ENCODE measurements at regions not wholly inside any gene's neighbourhood (a gene's known extent, or its start where the extent isn't known, plus 50 kb on each side); places are given as distances from the start of the nearest gene placed in this dataset.

DNA sequence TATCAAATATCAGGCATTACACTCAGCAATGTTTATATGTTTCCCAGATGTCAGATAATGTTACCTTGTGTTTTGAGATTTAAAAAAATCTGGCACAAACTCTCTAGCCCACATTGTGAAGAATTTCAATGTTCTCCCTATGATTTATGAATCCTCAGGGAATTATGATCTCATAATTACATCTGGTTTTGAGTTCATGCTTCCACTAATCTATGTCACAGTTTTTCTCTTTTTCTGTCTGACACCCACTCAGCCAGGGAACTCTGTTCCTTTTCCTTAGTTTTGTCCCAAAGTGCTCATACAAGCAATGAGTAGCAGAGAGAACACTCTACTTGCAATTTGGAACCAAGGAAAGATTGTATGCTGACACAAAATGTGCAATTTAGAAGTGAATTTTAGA is 212.1 kb upstream of the POF1B start (continued):
- TF ChIP-seq KLF7 (tag by site-specific recombination; IDR thresholded peaks at IDR 0.05; ENCODE audit: borderline replicate concordance), result no peak
- no peak for TF ChIP-seq ZNF48 (tag by site-specific recombination; IDR thresholded peaks at IDR 0.05)
- TF ChIP-seq ZNF548 (tag by site-specific recombination; IDR thresholded peaks at IDR 0.05), result no peak
- TF ChIP-seq ZNF133 (tag by site-specific recombination; IDR thresholded peaks at IDR 0.05), result no peak

DNA sequence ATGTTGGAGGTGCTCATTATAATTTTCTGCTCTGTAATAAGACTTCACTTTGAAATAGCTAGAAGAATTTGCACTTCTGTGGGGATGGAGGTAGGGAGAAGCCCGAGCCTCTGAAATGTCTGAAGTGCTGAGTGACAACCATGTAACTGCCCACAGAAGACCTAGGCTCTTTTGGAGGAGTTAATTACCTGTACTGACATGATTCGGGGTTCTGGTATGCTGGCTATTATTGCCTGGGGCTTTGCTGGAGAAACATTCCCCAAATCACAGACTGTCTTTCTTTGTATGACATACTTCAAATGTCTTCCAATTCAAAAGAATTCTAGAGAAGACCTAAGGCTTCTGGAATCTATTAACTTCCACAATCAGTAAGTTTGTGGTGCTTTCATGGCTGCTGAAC is 211.2 kb upstream of the POF1B start:
- no peak overlapping the region for H3K27ac ChIP-seq (ENCODE audit: extremely low read depth, low read depth, low read length)
- H3K4me1 ChIP-seq (ENCODE audit: control insufficient read depth, insufficient read depth, low read length), result no peaks in the 10 kb centered on the region
- POLR2A ChIA-PET, result no interaction called here
- no peaks in the 10 kb centered on the region for H3K36me3 ChIP-seq (ENCODE audit: control insufficient read depth in 2 of 2, insufficient read depth in 1 of 2, low read length in 2 of 2)
- no peaks in the 10 kb centered on the region; the same call in 1 of the 2 replicates for H3K9me3 ChIP-seq (ENCODE audit: control insufficient read depth, insufficient read depth, low read depth, low read length)
- no peak overlapping the region for H3K4me3 ChIP-seq (ENCODE audit: low read depth, low read length)
- CTCF ChIA-PET, result interaction anchor here (0.7 kb wide), 1 partner anchor 38 kb away, joined by 3 read pairs; no protein-coding TSS in a partner anchor
- TF ChIP-seq ZSCAN23 (tag by site-specific recombination; IDR thresholded peaks at IDR 0.05) (no peak), KLF7 (tag by site-specific recombination; IDR thresholded peaks at IDR 0.05; ENCODE audit: borderline replicate concordance) (no peak), ZNF140 (tag by site-specific recombination; IDR thresholded peaks at IDR 0.05) (no peak), GFI1B (tag by site-specific recombination; IDR thresholded peaks at IDR 0.05) (no peak), ZNF670 (tag by site-specific recombination; IDR thresholded peaks at IDR 0.05; ENCODE audit: low read depth) (no peak), ZNF830 (tag by site-specific recombination; IDR thresholded peaks at IDR 0.05; ENCODE audit: low read depth) (no peak), ZNF776 (tag by site-specific recombination; IDR thresholded peaks at IDR 0.05; ENCODE audit: borderline replicate concordance) (no peak), KLF9 (tag by site-specific recombination; IDR thresholded peaks at IDR 0.05; ENCODE audit: low read depth) (no peak), ZNF530 (tag by site-specific recombination; IDR thresholded peaks at IDR 0.05; ENCODE audit: low read depth) (no peak), ZNF266 (tag by site-specific recombination; IDR thresholded peaks at IDR 0.05; ENCODE audit: low read depth) (no peak)
- TF ChIP-seq, protein P1, sequence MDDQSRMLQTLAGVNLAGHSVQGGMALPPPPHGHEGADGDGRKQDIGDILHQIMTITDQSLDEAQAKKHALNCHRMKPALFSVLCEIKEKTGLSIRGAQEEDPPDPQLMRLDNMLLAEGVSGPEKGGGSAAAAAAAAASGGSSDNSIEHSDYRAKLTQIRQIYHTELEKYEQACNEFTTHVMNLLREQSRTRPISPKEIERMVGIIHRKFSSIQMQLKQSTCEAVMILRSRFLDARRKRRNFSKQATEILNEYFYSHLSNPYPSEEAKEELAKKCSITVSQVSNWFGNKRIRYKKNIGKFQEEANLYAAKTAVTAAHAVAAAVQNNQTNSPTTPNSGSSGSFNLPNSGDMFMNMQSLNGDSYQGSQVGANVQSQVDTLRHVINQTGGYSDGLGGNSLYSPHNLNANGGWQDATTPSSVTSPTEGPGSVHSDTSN (CRISPR knock-in tag; IDR thresholded peaks at IDR 0.05), result no peak
- TF ChIP-seq, protein P2, sequence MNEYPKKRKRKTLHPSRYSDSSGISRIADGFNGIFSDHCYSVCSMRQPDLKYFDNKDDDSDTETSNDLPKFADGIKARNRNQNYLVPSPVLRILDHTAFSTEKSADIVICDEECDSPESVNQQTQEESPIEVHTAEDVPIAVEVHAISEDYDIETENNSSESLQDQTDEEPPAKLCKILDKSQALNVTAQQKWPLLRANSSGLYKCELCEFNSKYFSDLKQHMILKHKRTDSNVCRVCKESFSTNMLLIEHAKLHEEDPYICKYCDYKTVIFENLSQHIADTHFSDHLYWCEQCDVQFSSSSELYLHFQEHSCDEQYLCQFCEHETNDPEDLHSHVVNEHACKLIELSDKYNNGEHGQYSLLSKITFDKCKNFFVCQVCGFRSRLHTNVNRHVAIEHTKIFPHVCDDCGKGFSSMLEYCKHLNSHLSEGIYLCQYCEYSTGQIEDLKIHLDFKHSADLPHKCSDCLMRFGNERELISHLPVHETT (tag by site-specific recombination; IDR thresholded peaks at IDR 0.05), result no peak

DNA sequence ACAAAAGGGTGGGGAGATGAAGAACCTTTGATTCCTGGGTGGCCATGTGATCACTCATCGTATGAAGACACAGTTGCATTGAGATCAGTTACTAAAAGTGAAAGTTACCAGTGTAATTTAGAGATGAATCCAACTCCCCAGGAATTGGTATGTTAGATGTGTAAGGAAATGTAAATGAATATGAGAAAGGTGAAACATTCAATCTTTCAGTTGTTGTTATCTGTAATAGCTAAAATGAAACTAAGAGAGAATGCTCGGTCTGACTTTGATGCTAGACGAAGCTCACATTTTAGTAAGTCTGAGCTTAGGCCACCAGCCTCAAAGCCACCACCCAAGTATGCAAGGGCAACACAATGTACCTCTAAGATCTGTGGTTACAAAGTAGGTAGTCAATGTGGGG is 194.3 kb upstream of the POF1B start:
- H3K4me3 ChIP-seq (ENCODE audit: low read depth, low read length), result no peak overlapping the region
- CTCF ChIA-PET, result interaction anchor here (0.6 kb wide), 1 partner anchor 133 kb away, joined by 3 read pairs; no protein-coding TSS in a partner anchor

More for the DNA sequence above, 194.3 kb upstream of the POF1B start:
- POLR2A ChIA-PET, result no interaction called here
- TF ChIP-seq TRIM28 (IDR thresholded peaks at IDR 0.05; ENCODE audit: borderline replicate concordance, low read length), result no peak
- TF ChIP-seq ZNF140 (tag by site-specific recombination; IDR thresholded peaks at IDR 0.05), result no peak
- TF ChIP-seq ZNF175 (tag by site-specific recombination; IDR thresholded peaks at IDR 0.05), result no peak
- TF ChIP-seq, protein P3, sequence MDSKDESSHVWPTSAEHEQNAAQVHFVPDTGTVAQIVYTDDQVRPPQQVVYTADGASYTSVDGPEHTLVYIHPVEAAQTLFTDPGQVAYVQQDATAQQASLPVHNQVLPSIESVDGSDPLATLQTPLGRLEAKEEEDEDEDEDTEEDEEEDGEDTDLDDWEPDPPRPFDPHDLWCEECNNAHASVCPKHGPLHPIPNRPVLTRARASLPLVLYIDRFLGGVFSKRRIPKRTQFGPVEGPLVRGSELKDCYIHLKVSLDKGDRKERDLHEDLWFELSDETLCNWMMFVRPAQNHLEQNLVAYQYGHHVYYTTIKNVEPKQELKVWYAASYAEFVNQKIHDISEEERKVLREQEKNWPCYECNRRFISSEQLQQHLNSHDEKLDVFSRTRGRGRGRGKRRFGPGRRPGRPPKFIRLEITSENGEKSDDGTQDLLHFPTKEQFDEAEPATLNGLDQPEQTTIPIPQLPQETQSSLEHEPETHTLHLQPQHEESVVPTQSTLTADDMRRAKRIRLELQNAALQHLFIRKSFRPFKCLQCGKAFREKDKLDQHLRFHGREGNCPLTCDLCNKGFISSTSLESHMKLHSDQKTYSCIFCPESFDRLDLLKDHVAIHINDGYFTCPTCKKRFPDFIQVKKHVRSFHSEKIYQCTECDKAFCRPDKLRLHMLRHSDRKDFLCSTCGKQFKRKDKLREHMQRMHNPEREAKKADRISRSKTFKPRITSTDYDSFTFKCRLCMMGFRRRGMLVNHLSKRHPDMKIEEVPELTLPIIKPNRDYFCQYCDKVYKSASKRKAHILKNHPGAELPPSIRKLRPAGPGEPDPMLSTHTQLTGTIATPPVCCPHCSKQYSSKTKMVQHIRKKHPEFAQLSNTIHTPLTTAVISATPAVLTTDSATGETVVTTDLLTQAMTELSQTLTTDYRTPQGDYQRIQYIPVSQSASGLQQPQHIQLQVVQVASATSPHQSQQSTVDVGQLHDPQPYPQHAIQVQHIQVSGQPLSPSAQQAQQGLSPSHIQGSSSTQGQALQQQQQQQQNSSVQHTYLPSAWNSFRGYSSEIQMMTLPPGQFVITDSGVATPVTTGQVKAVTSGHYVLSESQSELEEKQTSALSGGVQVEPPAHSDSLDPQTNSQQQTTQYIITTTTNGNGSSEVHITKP (tag by site-specific recombination; IDR thresholded peaks at IDR 0.05), result no peak
- TF ChIP-seq ZNF777 (tag by site-specific recombination; IDR thresholded peaks at IDR 0.05; ENCODE audit: borderline replicate concordance), result no peak
- no peak overlapping the region for H3K27ac ChIP-seq (ENCODE audit: extremely low read depth, low read depth, low read length)
- no peaks in the 10 kb centered on the region for H3K36me3 ChIP-seq (ENCODE audit: control insufficient read depth in 2 of 2, insufficient read depth in 1 of 2, low read length in 2 of 2)
- H3K4me1 ChIP-seq (ENCODE audit: control insufficient read depth, insufficient read depth, low read length), result no peaks in the 10 kb centered on the region
- no peaks in the 10 kb centered on the region; the same call in 1 of the 2 replicates for H3K9me3 ChIP-seq (ENCODE audit: control insufficient read depth, insufficient read depth, low read depth, low read length)
